ENCODE measurements at regions not wholly inside any gene's neighbourhood (a gene's known extent, or its start where the extent isn't known, plus 50 kb on each side); places are given as distances from the start of the nearest gene placed in this dataset.
"Not testable (repeated sequence)": the region's sequence is repeated elsewhere in the genome, so short reads cannot be mapped to it uniquely, and the experiment has no call there.

DNA sequence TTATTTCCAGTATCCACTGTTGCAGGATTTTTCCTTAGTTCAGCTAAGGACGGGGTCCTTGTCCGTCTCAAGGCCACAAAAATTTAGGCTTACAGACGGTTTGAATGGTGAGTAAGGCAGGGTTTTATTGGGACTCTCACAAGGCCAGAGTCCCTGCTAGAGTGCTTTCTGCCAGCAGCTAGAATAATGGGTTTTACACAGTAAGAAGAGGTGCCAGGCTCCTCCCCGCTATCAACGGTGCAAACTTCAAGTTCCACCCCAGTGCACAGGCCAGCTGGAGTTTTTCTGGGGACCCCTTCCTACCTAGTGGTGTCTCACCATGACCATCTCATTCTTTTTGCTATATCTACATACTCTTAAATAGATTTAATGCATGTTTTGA is 198.5 kb upstream of the KCTD7 start:
- Histone ChIP-seq H3K27me3 (no peaks in the 10 kb centered on the region), H3K9me3 (no peaks in the 10 kb centered on the region), H3K36me3 (no peaks in the 10 kb centered on the region), H3K4me3 (no peak overlapping the region), H3K27ac (no peak overlapping the region), H3K4me1 (no peaks in the 10 kb centered on the region)
- TF ChIP-seq, protein P1, sequence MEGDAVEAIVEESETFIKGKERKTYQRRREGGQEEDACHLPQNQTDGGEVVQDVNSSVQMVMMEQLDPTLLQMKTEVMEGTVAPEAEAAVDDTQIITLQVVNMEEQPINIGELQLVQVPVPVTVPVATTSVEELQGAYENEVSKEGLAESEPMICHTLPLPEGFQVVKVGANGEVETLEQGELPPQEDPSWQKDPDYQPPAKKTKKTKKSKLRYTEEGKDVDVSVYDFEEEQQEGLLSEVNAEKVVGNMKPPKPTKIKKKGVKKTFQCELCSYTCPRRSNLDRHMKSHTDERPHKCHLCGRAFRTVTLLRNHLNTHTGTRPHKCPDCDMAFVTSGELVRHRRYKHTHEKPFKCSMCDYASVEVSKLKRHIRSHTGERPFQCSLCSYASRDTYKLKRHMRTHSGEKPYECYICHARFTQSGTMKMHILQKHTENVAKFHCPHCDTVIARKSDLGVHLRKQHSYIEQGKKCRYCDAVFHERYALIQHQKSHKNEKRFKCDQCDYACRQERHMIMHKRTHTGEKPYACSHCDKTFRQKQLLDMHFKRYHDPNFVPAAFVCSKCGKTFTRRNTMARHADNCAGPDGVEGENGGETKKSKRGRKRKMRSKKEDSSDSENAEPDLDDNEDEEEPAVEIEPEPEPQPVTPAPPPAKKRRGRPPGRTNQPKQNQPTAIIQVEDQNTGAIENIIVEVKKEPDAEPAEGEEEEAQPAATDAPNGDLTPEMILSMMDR (IDR thresholded peaks at IDR 0.05): no peak
- TF ChIP-seq POLR2A (IDR thresholded peaks at IDR 0.05) (no peak), EP300 (IDR thresholded peaks at IDR 0.05) (no peak), POLR2AphosphoS5 (IDR thresholded peaks at IDR 0.05) (no peak)
- DNase-seq (ENCODE audit: low spot score in 2 of 2): no peak
- WGBS: 76% methylated on average over 5 of the region's 5 CpGs

DNA sequence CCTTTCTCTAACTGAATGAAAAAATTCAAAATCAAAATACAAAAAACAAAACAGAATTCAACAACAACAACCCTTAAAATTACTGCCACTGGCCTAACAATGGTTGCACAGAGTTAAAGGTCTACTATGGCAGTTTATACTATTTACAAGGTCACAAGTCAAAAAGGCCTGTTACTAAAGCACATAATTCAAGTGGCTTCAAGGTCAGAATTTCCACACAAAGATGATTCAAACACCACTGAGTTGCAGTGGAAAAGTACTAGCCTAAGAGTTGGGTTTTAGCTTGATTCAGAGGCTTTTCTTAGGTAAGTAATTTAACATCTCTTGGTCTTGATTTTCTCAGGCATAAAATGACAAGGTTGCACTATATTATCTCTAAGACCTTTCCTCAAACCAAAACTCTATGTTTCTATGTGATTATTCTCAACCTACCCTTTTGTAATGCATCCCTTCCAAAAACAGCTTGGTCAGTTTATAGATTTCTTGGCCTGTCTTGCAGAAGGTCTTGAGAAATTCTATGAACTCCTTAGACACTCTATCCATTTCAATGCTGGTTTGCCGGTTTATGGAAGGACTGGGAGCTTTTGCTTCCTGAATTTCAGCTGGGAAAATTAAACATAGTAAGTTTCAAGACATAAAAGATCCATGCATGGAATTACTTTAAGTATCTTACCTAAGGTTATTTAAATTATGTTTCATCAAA is 189.8 kb upstream of the KCTD7 start:
- not testable (repeated sequence) for H3K27me3 ChIP-seq; H3K4me1 ChIP-seq; H3K9me3 ChIP-seq; H3K36me3 ChIP-seq; DNase-seq (ENCODE audit: low spot score in 2 of 2); H3K4me3 ChIP-seq; H3K27ac ChIP-seq
- WGBS: 89% methylated on average over 1 of the region's 1 CpG

DNA sequence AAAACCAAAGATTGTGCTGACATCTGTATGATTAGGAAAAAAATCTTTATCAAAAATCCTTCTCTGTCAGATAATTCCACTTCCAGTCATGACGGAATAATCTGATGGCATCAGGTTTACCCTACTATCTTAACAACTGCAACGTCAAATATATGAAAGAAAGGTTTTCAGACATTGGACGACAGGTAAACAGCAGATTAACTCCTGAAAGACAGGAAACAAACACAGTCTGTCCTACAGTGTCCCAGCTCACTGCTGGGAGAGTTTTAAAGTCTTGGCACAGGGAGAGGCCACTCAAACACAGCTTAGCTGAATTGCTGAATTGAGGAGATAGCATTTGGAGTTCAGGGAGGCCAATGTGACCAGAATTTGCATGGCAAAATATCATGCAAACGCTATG is 186.3 kb upstream of the KCTD7 start:
- WGBS: 75% methylated on average over 4 of the region's 4 CpGs
- DNase-seq (ENCODE audit: low spot score in 2 of 2): no peak
- H3K9me3 ChIP-seq: no peaks in the 10 kb centered on the region
- H3K4me1 ChIP-seq: no peaks in the 10 kb centered on the region
- no peak overlapping the region for H3K27ac ChIP-seq
- H3K27me3 ChIP-seq: no peaks in the 10 kb centered on the region
- H3K36me3 ChIP-seq: no peaks in the 10 kb centered on the region
- no peak overlapping the region for H3K4me3 ChIP-seq
- TF ChIP-seq, protein P1 (IDR thresholded peaks at IDR 0.05): no peak
- TF ChIP-seq EP300 (IDR thresholded peaks at IDR 0.05) (no peak), POLR2A (IDR thresholded peaks at IDR 0.05) (no peak), POLR2AphosphoS5 (IDR thresholded peaks at IDR 0.05) (no peak)

DNA sequence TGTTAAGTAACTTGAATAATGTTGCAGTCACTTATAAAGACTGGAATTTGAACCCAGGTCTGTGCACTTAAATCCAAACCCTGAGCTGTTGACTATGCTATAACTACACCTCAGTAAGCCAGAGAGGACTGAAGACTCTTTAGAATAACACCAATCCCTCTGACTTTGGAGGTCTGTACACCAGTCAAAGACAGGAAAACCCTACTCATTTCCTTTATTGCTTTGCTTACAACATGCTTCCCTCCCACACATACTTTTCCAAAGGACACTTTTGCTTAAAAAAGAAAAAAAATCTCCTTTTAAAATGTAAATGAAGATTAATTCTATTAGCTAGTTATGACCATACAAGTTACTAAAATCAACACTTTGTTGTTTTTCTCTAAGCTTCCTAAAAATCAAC is 184.7 kb upstream of the KCTD7 start:
- Histone ChIP-seq H3K36me3 (peaks cover 5% of the 10 kb centered on the region), H3K4me3 (no peak overlapping the region), H3K4me1 (no peaks in the 10 kb centered on the region), H3K9me3 (no peaks in the 10 kb centered on the region), H3K27me3 (no peaks in the 10 kb centered on the region), H3K27ac (no peak overlapping the region)
- TF ChIP-seq POLR2A (IDR thresholded peaks at IDR 0.05) (no peak), POLR2AphosphoS5 (IDR thresholded peaks at IDR 0.05) (no peak), EP300 (IDR thresholded peaks at IDR 0.05) (no peak)
- TF ChIP-seq, protein P1 (IDR thresholded peaks at IDR 0.05): no peak
- DNase-seq (ENCODE audit: low spot score in 2 of 2): no peak

DNA sequence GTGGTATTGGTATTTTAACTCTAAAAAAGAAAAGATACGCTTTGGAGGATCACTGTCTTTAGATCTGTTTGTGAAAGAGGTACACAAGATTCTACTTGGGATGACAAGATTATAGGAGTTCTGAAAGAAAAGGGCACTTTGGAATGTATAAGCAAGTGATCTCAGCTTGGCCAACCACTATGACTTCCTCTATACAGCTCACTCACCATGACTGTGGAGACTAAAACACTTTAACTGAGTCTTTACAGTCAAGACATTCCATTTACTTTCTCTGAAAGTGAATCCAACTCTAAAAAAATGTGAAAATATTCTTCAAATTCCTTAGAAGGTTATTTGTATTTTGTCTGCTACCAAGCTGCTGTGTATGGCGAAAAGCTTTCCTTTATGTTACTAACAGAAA is 181.7 kb upstream of the KCTD7 start:
- H3K4me3 ChIP-seq; H3K36me3 ChIP-seq; H3K9me3 ChIP-seq; H3K27me3 ChIP-seq; H3K27ac ChIP-seq; DNase-seq (ENCODE audit: low spot score in 2 of 2); H3K4me1 ChIP-seq: not testable (repeated sequence)
- 98% methylated on average over 2 of the region's 2 CpGs for WGBS

DNA sequence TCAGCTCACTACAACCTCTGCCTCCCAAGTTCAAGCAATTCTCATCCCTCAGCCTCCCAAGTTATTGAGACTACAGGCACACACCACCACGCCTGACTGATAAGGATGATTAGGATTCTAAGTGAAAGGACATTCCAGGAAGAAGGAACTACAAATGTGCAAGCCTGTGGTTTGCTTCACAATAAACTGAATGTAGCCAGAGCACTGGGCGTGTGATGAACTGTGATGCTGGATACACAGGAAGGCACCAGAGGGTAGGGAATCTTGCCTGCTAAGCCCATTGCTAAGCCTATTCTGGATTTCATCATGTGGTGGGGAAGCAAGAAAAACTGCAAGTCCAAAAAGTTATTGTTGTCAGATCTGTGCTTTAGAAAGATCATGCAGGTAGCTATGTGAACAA is 177.9 kb upstream of the KCTD7 start:
- not testable (repeated sequence) for H3K4me1 ChIP-seq; H3K4me3 ChIP-seq; H3K27me3 ChIP-seq; H3K27ac ChIP-seq; H3K36me3 ChIP-seq; H3K9me3 ChIP-seq; DNase-seq (ENCODE audit: low spot score in 2 of 2)
- WGBS: 89% methylated on average over 2 of the region's 2 CpGs

DNA sequence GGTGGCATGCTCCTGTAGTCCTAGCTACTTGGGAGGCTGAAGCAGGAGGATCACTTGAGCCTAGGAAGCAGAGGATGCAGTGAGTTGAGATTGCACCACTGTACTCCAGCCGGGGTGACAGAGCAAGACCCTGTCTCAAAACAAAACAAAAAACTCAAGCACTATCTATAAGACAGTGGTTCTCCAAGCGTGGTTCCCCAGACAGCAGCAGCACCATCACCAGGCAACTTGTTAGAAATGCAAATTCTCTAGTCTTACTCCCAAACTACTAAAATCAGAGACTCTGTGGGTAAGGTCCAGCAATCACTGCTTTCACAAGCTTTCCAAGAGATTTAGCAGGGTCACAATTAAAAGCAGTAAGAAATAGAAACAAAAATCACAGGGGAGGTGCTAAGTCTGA is 177.0 kb upstream of the KCTD7 start:
- not testable (repeated sequence) for H3K4me3 ChIP-seq; H3K27ac ChIP-seq; H3K9me3 ChIP-seq; H3K36me3 ChIP-seq; H3K27me3 ChIP-seq; DNase-seq (ENCODE audit: low spot score in 2 of 2); H3K4me1 ChIP-seq
- 85% methylated on average over 2 of the region's 2 CpGs for WGBS

Data from suprapubic skin (tissue), 4 donors.